Mesendoderm (in vitro differentiated cells): ENCODE measurements at regions not wholly inside any gene's neighbourhood (a gene's known extent, or its start where the extent isn't known, plus 50 kb on each side); places are given as distances from the start of the nearest gene placed in this dataset.

ENCODE experiments used
- DNase-seq: peaks from one replicate; pipeline ENCODE4 v3.0.0; 2013
- H2AK5ac ChIP-seq: 2 replicates; pipeline ENCODE4 v1.6.1; 2013; ENCODE audit warnings: low read length, inconsistent platforms
- H2BK120ac ChIP-seq: 2 replicates; pipeline ENCODE4 v1.6.1; 2013; ENCODE audit warnings: low read depth, mild to moderate bottlenecking, low read length, moderate library complexity, mixed read lengths
- H2BK15ac ChIP-seq: replicated peaks from 2 replicates; pipeline ENCODE4 v1.6.1; 2013; ENCODE audit warnings: low read depth, mild to moderate bottlenecking, moderate library complexity
- H2BK5ac ChIP-seq: 2 replicates; pipeline ENCODE4 v1.6.1; 2013; ENCODE audit warnings: low read length, inconsistent platforms
- H3K18ac ChIP-seq: 2 replicates; pipeline ENCODE4 v1.6.1; 2013; ENCODE audit warnings: mild to moderate bottlenecking, low read length, mixed read lengths
- H3K23ac ChIP-seq: one replicate; pipeline ENCODE4 v1.6.1; 2013; ENCODE audit warnings: low read length
- H3K27ac ChIP-seq: 2 replicates; pipeline ENCODE4 v1.5.1; 2013; ENCODE audit warnings: low read depth, mild to moderate bottlenecking, inconsistent platforms, low read length, moderate library complexity
- H3K27me3 ChIP-seq: 2 replicates; pipeline ENCODE4 v1.6.1; 2013; ENCODE audit warnings: low read length, control low read depth, mild to moderate bottlenecking, inconsistent platforms; ENCODE audit not compliant: insufficient read depth, poor library complexity
- H3K36me3 ChIP-seq: 2 replicates; pipeline ENCODE4 v1.6.1; 2013; ENCODE audit warnings: low read length, inconsistent platforms; ENCODE audit not compliant: control insufficient read depth, insufficient read depth
- H3K4ac ChIP-seq: one replicate; pipeline ENCODE4 v1.6.1; 2013; ENCODE audit warnings: low read depth, mild to moderate bottlenecking, low read length, moderate library complexity
- H3K4me1 ChIP-seq: 2 replicates; pipeline ENCODE4 v1.6.1; 2013; ENCODE audit warnings: low read depth, low read length, inconsistent platforms; ENCODE audit not compliant: control insufficient read depth
- H3K4me2 ChIP-seq: 2 replicates; pipeline ENCODE4 v1.6.1; 2013; ENCODE audit warnings: low read length
- H3K4me3 ChIP-seq: 2 replicates; pipeline ENCODE4 v1.5.1; 2013; ENCODE audit warnings: mild to moderate bottlenecking, low read length
- H3K56ac ChIP-seq: one replicate; pipeline ENCODE4 v1.6.1; 2013; ENCODE audit warnings: low read length
- H3K79me1 ChIP-seq: 2 replicates; pipeline ENCODE4 v1.6.1; 2013; ENCODE audit warnings: low read length, inconsistent platforms
- H3K79me2 ChIP-seq: 2 replicates; pipeline ENCODE4 v1.6.1; 2013; ENCODE audit warnings: mild to moderate bottlenecking, low read length; ENCODE audit not compliant: control insufficient read depth, insufficient read depth
- H3K9ac ChIP-seq: 2 replicates; pipeline ENCODE4 v1.6.1; 2013; ENCODE audit warnings: low read length, inconsistent platforms
- H4K5ac ChIP-seq: one replicate; pipeline ENCODE4 v1.6.1; 2013; ENCODE audit warnings: low read length
- H4K8ac ChIP-seq: one replicate; pipeline ENCODE4 v1.6.1; 2013; ENCODE audit warnings: low read depth, mild to moderate bottlenecking, control low read depth, low read length, moderate library complexity
- WGBS: extraction: QIAGEN DNeasy Blood & Tissue Kit; methylation state at CpG from one replicate; pipeline ENCODE4 v1.1.7; 2013; ENCODE audit warnings: low lambda C conversion rate, missing lambda C conversion rate; ENCODE audit not compliant: insufficient coverage; ENCODE audit errors: extremely low coverage; 5-methylcytosine and 5-hydroxymethylcytosine counted together

DNA sequence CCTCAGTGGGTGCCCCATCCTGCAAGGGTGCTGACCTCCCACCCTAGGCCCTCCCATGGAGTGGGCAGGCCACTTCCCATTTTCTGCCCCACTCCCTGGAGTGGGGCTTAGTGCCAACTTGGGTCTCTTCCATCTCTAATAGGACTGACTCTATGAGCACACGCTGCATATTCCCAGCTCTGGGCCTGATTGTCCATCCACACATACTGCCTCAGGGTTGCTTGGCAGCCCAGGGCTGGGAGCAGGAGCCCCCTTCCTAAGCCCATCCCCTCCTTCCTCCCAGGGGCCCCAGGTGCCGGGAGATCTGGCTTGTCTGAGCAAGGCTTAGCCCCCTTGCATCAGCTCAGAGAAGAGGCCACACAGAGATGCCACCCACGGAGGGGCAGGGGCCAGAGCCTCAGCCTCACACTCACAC, 55.1 kb downstream of the PJA1 start:
- H3K36me3 ChIP-seq: no peaks in the 10 kb centered on the region
- no CpG with 5 or more reads among the region's 3 CpGs for WGBS
- H2BK120ac ChIP-seq: peak overlapping the region; percentile 35
- no peak overlapping the region for H4K8ac ChIP-seq
- H3K56ac ChIP-seq: peak overlapping the region; percentile 81
- H3K4me1 ChIP-seq: peaks cover 7% of the 10 kb centered on the region
- no peak overlapping the region for H4K5ac ChIP-seq
- no peak overlapping the region for H3K4me3 ChIP-seq
- H2BK15ac ChIP-seq: no peak overlapping the region
- H3K79me2 ChIP-seq: no peaks in the 10 kb centered on the region
- no peak overlapping the region for H3K4me2 ChIP-seq
- peak overlapping the region; percentile 16 for H3K9ac ChIP-seq
- H3K4ac ChIP-seq: peak overlapping the region; percentile 71
- no peaks in the 10 kb centered on the region for H3K79me1 ChIP-seq
- peak overlapping the region; percentile 68 for H3K27ac ChIP-seq
- no peaks in the 10 kb centered on the region for H3K27me3 ChIP-seq
- H2AK5ac ChIP-seq: no peak overlapping the region
- H3K18ac ChIP-seq: peak overlapping the region; percentile 91
- peak overlapping the region; percentile 63 for H2BK5ac ChIP-seq
- peak; percentile 31 for DNase-seq
- H3K23ac ChIP-seq: no peak overlapping the region

- no peaks in the 10 kb centered on the region for H3K27me3 ChIP-seq
- peak overlapping the region; percentile 68 for H3K27ac ChIP-seq
- no peak overlapping the region for H4K8ac ChIP-seq
- H3K18ac ChIP-seq: peak overlapping the region; percentile 91
- no peaks in the 10 kb centered on the region for H3K79me1 ChIP-seq
- H4K5ac ChIP-seq: no peak overlapping the region
- peaks cover 7% of the 10 kb centered on the region for H3K4me1 ChIP-seq
- no peak overlapping the region for H2AK5ac ChIP-seq
- H3K36me3 ChIP-seq: no peaks in the 10 kb centered on the region
- H3K79me2 ChIP-seq: no peaks in the 10 kb centered on the region
- peak; percentile 97 for DNase-seq
- no peak overlapping the region for H2BK120ac ChIP-seq
- H3K4me2 ChIP-seq: no peak overlapping the region
- WGBS: no CpG with 5 or more reads among the region's 5 CpGs
- H2BK15ac ChIP-seq: no peak overlapping the region
- H3K56ac ChIP-seq: peak overlapping the region; percentile 81
- no peak overlapping the region for H3K23ac ChIP-seq
- peak overlapping the region; percentile 82 for H2BK5ac ChIP-seq
- H3K4ac ChIP-seq: peak overlapping the region; percentile 85
- peak overlapping the region; percentile 36 for H3K9ac ChIP-seq
- H3K4me3 ChIP-seq: no peak overlapping the region
Measured at GRCh38 chrX:69109706-69110105, 55.5 kb downstream of the PJA1 start.

DNA sequence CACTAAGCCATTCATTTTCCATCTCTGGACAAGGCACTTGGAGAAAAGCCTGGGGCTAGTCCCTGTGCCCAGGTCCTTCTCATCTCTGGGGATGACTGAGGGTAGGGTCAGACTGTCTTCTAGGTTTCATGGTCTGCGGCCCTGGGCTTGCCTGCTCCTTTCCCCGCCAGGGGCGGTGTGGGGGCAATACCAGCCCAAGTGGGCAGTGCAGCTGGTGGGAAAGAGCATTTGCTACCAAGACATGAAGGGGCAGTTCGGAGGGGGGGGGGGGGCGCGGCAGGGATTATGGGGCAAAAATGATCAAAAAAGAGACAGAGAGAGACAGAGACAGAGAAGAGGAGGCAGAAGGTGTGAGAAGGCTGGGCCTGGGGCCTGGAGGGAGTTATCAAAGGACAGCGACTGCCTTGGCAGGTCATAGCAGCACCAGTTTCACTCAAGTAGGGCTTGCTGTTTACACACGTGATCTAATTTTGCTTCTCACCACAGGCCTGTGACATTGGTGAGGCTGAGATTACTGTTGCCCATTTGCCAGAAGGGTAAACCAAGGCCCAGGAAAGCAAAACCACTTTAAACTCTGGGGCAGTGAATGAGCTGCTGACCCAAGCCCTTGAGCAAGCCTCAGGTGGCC, 56.1 kb downstream of the PJA1 start:
- Histone ChIP-seq H2AK5ac (peak overlapping the region; percentile 88), H3K27me3 (no peaks in the 10 kb centered on the region), H3K27ac (peak overlapping the region; percentile 5), H3K4me1 (peaks cover 7% of the 10 kb centered on the region), H3K56ac (peak overlapping the region; percentile 74), H2BK120ac (no peak overlapping the region), H3K4me3 (no peak overlapping the region), H3K18ac (peak overlapping the region; percentile 40), H4K5ac (no peak overlapping the region), H3K79me2 (no peaks in the 10 kb centered on the region), H4K8ac (no peak overlapping the region), H3K9ac (peak overlapping the region; percentile 36), H3K23ac (no peak overlapping the region), H2BK5ac (peak overlapping the region; percentile 82), H3K36me3 (no peaks in the 10 kb centered on the region), H3K79me1 (no peaks in the 10 kb centered on the region), H3K4me2 (no peak overlapping the region), H2BK15ac (no peak overlapping the region), H3K4ac (peak overlapping the region; percentile 85)
- WGBS: no CpG with 5 or more reads among the region's 8 CpGs
- DNase-seq: no peak

DNA sequence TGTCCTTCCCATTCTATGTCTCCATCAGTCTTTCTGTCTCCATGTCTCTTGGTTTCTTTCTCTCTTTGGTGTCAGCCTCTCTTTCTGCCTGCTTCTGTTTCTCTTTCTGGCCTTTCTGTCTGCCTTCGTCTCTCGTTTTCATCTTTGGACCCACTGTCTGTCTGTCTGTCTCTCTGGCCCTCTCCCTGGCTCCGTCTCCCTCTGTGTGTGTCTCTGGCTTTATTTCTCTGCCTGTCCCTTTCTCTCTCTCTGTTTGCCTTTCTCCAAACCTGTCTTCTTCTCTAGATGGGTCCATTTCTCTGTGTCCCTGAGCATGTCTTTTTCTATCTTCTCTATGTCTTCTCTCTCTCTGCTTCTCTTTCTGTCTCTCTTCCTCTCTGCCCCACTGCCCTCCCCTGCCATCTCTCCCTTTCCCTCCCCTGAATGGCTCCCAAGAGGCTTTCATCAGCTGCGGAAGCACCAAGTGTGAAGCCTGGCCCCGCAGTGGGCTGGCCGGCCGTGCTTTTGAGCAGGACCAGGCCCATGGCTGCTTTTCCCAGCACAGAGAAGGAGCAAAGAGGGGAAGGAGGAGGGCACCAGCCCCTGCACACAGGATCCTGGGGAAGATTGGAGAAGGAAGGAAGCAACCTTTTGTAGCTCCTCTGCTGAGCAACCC, 57.4 kb downstream of the PJA1 start:
- Histone ChIP-seq H3K27me3 (no peaks in the 10 kb centered on the region), H3K4me2 (no peak overlapping the region), H3K23ac (no peak overlapping the region), H3K79me2 (no peaks in the 10 kb centered on the region), H4K5ac (no peak overlapping the region), H3K4me1 (peaks cover 7% of the 10 kb centered on the region), H2BK5ac (peak overlapping the region; percentile 89), H3K4me3 (no peak overlapping the region), H4K8ac (no peak overlapping the region), H3K36me3 (no peaks in the 10 kb centered on the region), H3K56ac (peak overlapping the region; percentile 73), H2AK5ac (no peak overlapping the region), H3K4ac (peak overlapping the region; percentile 63), H3K27ac (peak overlapping the region; percentile 53), H3K79me1 (no peaks in the 10 kb centered on the region), H2BK15ac (no peak overlapping the region), H2BK120ac (peak overlapping the region; percentile 34), H3K9ac (peak overlapping the region; percentile 29), H3K18ac (no peak overlapping the region)
- peak; percentile 49 for DNase-seq
- WGBS: no CpG with 5 or more reads among the region's 7 CpGs

GRCh38 chrX:69107231-69107739, 58.0 kb downstream of the PJA1 start:
- H3K18ac ChIP-seq: peak overlapping the region; percentile 85
- no peaks in the 10 kb centered on the region for H3K79me1 ChIP-seq
- peak overlapping the region; percentile 73 for H3K56ac ChIP-seq
- H2BK120ac ChIP-seq: no peak overlapping the region
- H2BK5ac ChIP-seq: peak overlapping the region; percentile 89
- H3K4me1 ChIP-seq: peaks cover 7% of the 10 kb centered on the region
- no peak overlapping the region for H3K4me3 ChIP-seq
- no peak overlapping the region for H4K5ac ChIP-seq
- no peak overlapping the region for H3K4me2 ChIP-seq
- H3K27ac ChIP-seq: peak overlapping the region; percentile 50
- H2AK5ac ChIP-seq: no peak overlapping the region
- no peak overlapping the region for H4K8ac ChIP-seq
- H3K9ac ChIP-seq: no peak overlapping the region
- no peak overlapping the region for H3K4ac ChIP-seq
- no peaks in the 10 kb centered on the region for H3K36me3 ChIP-seq
- no peak overlapping the region for H3K23ac ChIP-seq
- H2BK15ac ChIP-seq: no peak overlapping the region
- no peaks in the 10 kb centered on the region for H3K27me3 ChIP-seq
- WGBS: no CpG with 5 or more reads among the region's 1 CpG
- DNase-seq: peak; percentile 98
- no peaks in the 10 kb centered on the region for H3K79me2 ChIP-seq
